ENCODE measurements at regions not wholly inside any gene's neighbourhood (a gene's known extent, or its start where the extent isn't known, plus 50 kb on each side); places are given as distances from the start of the nearest gene placed in this dataset.
"Not testable (repeated sequence)": the region's sequence is repeated elsewhere in the genome, so short reads cannot be mapped to it uniquely, and the experiment has no call there.

GRCh38 chr6:148051-148984 lies 144.0 kb upstream of the DUSP22 start:
- peak in 1 of 4 experiments; percentile 14 for TF ChIP-seq CTCF (IDR thresholded peaks at IDR 0.05)
- TF ChIP-seq POLR2A, POLR2AphosphoS5 (IDR thresholded peaks at IDR 0.05): not testable (repeated sequence)

Data from sigmoid colon (tissue), 4 donors.